ENCODE measurements at regions not wholly inside any gene's neighbourhood (a gene's known extent, or its start where the extent isn't known, plus 50 kb on each side); places are given as distances from the start of the nearest gene placed in this dataset.

- TF ChIP-seq, protein P1, sequence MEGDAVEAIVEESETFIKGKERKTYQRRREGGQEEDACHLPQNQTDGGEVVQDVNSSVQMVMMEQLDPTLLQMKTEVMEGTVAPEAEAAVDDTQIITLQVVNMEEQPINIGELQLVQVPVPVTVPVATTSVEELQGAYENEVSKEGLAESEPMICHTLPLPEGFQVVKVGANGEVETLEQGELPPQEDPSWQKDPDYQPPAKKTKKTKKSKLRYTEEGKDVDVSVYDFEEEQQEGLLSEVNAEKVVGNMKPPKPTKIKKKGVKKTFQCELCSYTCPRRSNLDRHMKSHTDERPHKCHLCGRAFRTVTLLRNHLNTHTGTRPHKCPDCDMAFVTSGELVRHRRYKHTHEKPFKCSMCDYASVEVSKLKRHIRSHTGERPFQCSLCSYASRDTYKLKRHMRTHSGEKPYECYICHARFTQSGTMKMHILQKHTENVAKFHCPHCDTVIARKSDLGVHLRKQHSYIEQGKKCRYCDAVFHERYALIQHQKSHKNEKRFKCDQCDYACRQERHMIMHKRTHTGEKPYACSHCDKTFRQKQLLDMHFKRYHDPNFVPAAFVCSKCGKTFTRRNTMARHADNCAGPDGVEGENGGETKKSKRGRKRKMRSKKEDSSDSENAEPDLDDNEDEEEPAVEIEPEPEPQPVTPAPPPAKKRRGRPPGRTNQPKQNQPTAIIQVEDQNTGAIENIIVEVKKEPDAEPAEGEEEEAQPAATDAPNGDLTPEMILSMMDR (IDR thresholded peaks at IDR 0.05), result no peak
- no peak for TF ChIP-seq EP300 (IDR thresholded peaks at IDR 0.05)
Observed at GRCh38 chr3:25911525-25912295, 121.8 kb downstream of the OXSM start.

All from tibial nerve (tissue), 4 donors.